PC-3 (cell line): ENCODE measurements at regions not wholly inside any gene's neighbourhood (a gene's known extent, or its start where the extent isn't known, plus 50 kb on each side); places are given as distances from the start of the nearest gene placed in this dataset.

Experiments used
- ATAC-seq: fragments of 200-7000 bp; cut with Tn5 transposase; 2 replicates; pipeline ENCODE4 v1.9.1; 2020; ENCODE audit warnings: mild to moderate bottlenecking, moderate library complexity
- BruUV-seq: library from RNA; stranded (reverse); fragments of 400-500 nt; replicated peaks from 2 replicates; lab custom pipeline; 2021; lab: Mats Ljungman, UMichigan
- CTCF ChIA-PET: fragments of 300-600 bp; sonication (Branson Sonifier 250); formaldehyde crosslinking; loops from one replicate; lab custom pipeline; 2022; ENCODE audit warnings: antibody characterized with exemption; lab: Charles Lee
- POLR2A ChIA-PET: fragments of 300-600 bp; sonication (Branson Sonifier 250); formaldehyde crosslinking; loops from one replicate; lab custom pipeline; 2022; ENCODE audit warnings: antibody characterized with exemption; ENCODE audit not compliant: unreplicated experiment; lab: Charles Lee
- DNase-seq: peaks from one replicate; pipeline ENCODE4 v3.0.0-alpha.2; 2015
- H2AFZ ChIP-seq: fragments of 300-600 bp; sonication (generic); 2 replicates; pipeline ENCODE4 v1.6.0; 2016; ENCODE audit warnings: antibody characterized with exemption, low read length
- H3F3A ChIP-seq: fragments of 300-600 bp; sonication (generic); one replicate; pipeline ENCODE4 v1.6.0; 2017; ENCODE audit warnings: antibody characterized with exemption, low read length, control low read depth, mild to moderate bottlenecking; ENCODE audit not compliant: unreplicated experiment
- H3K27ac ChIP-seq: fragments of 300-600 bp; sonication (generic); 2 replicates; pipeline ENCODE4 v1.5.1; 2016; ENCODE audit warnings: mild to moderate bottlenecking, low read length
- H3K27me3 ChIP-seq: fragments of 300-600 bp; sonication (generic); 2 replicates; pipeline ENCODE4 v1.6.1; 2016; ENCODE audit warnings: low read length, mixed read lengths
- H3K36me3 ChIP-seq: fragments of 300-600 bp; sonication (generic); 2 replicates; pipeline ENCODE4 v1.6.1; 2016; ENCODE audit warnings: low read depth, mixed run types, low read length, mixed read lengths
- H3K4me1 ChIP-seq: fragments of 300-600 bp; sonication (generic); 2 replicates; pipeline ENCODE4 v1.5.1; 2016; ENCODE audit warnings: low read length; ENCODE audit not compliant: insufficient read depth
- H3K4me2 ChIP-seq: fragments of 300-600 bp; sonication (generic); 2 replicates; pipeline ENCODE4 v1.6.0; 2016; ENCODE audit warnings: low read length
- H3K4me3 ChIP-seq: fragments of 300-600 bp; sonication (generic); 2 replicates; pipeline ENCODE4 v1.5.1; 2016; ENCODE audit warnings: mild to moderate bottlenecking, low read length, mixed read lengths
- H3K79me2 ChIP-seq: fragments of 300-600 bp; sonication (generic); 2 replicates; pipeline ENCODE4 v1.6.1; 2017; ENCODE audit warnings: low read length, mixed read lengths
- H3K9ac ChIP-seq: fragments of 300-600 bp; sonication (generic); 2 replicates; pipeline ENCODE4 v1.6.0; 2016; ENCODE audit warnings: mild to moderate bottlenecking, low read length
- H3K9me2 ChIP-seq: fragments of 300-600 bp; sonication (generic); replicated peaks from 2 replicates; pipeline ENCODE4 v1.6.1; 2016; ENCODE audit warnings: mixed run types, low read length, mixed read lengths
- H3K9me3 ChIP-seq: fragments of 300-600 bp; sonication (generic); 2 replicates; pipeline ENCODE4 v1.6.1; 2016; ENCODE audit warnings: low read length, mixed read lengths
- H4K20me1 ChIP-seq: fragments of 300-600 bp; sonication (generic); 2 replicates; pipeline ENCODE4 v1.6.1; 2016; ENCODE audit warnings: low read length, mixed read lengths
- CTCF ChIP-seq: fragments of 300-600 bp; sonication (generic); conservative IDR thresholded peaks from 2 replicates; pipeline ENCODE4 v1.5.1; 2017; ENCODE audit warnings: antibody characterized with exemption, low read depth, mild to moderate bottlenecking, low read length
- EZH2 ChIP-seq: fragments of 300-600 bp; sonication (generic); IDR thresholded peaks from one replicate; pipeline ENCODE4 v1.6.1; 2017; ENCODE audit warnings: antibody characterized with exemption, mild to moderate bottlenecking, low read length; ENCODE audit not compliant: unreplicated experiment
- EZH2phosphoT487 ChIP-seq: fragments of 300-600 bp; sonication (generic); IDR thresholded peaks from 2 replicates; pipeline ENCODE4 v1.6.1; 2018; ENCODE audit warnings: mild to moderate bottlenecking, antibody characterized with exemption, low read length, borderline replicate concordance
- intact Hi-C: fragments of 100-400 bp; cut with micrococcal nuclease; formaldehyde crosslinking; loops from 2 replicates; pipeline ENCODE4 v1.9.0; 2023

- CTCF ChIA-PET = no interaction called here
- no peak overlapping the region for H2AFZ ChIP-seq
- no TSS peak for BruUV-seq
- no peaks in the 10 kb centered on the region for H3K79me2 ChIP-seq
- H3K27ac ChIP-seq = no peak overlapping the region
- no peaks in the 10 kb centered on the region for H3K4me1 ChIP-seq
- H4K20me1 ChIP-seq = no peaks in the 10 kb centered on the region
- no peaks in the 10 kb centered on the region for H3K27me3 ChIP-seq
- H3K36me3 ChIP-seq = no peaks in the 10 kb centered on the region
- intact Hi-C loops = no loop called here
- no peak for TF ChIP-seq EZH2phosphoT487
- no peak for TF ChIP-seq EZH2
- no peak for TF ChIP-seq CTCF
- H3K9me3 ChIP-seq = no peaks in the 10 kb centered on the region
- no peak overlapping the region for H3K4me2 ChIP-seq
- no peak overlapping the region for H3K9ac ChIP-seq
- DNase-seq = peak; percentile 1
- POLR2A ChIA-PET = no interaction called here
- no peaks in the 10 kb centered on the region for H3F3A ChIP-seq
- H3K9me2 ChIP-seq = no peaks in the 10 kb centered on the region
- no peak for ATAC-seq
- no peak overlapping the region for H3K4me3 ChIP-seq
Observed at GRCh38 chr1:199646761-199647160, 380.7 kb upstream of the NR5A2 start.

DNA sequence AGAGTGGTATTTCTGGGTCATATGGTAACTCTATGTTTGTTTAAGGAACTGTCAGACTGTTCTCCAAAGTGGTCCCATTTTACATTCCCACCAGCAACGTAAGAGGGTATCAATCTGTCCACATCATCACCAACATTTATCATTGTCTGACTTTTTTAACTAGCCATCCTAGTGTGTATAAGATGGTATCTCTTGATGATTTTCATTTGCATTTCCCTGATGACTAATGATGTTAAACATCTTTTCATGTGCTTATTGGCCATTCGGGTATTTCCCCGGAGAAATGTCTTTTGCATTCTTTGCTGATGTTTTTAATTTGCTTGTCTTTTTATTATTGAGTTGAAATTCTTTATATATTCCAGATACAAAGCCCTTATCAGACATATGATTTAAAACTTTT lies 370.1 kb upstream of the NR5A2 start:
- Histone ChIP-seq H3K4me2 (no peak overlapping the region), H3K9me2 (no peaks in the 10 kb centered on the region), H3K4me1 (no peaks in the 10 kb centered on the region), H3K79me2 (no peaks in the 10 kb centered on the region), H3K4me3 (no peak overlapping the region), H4K20me1 (no peaks in the 10 kb centered on the region), H3K36me3 (no peaks in the 10 kb centered on the region), H3K9me3 (no peaks in the 10 kb centered on the region), H3K27me3 (peaks cover 13% of the 10 kb centered on the region), H3F3A (no peaks in the 10 kb centered on the region), H3K9ac (no peak overlapping the region), H3K27ac (no peak overlapping the region), H2AFZ (no peak overlapping the region)
- ATAC-seq (peak; percentile 42), DNase-seq (no peak)
- ChIA-PET POLR2A (no interaction called here), CTCF (no interaction called here)
- no TSS peak for BruUV-seq
- TF ChIP-seq EZH2phosphoT487 (no peak), EZH2 (no peak), CTCF (no peak)
- intact Hi-C loops = no loop called here

GRCh38 chr1:199660071-199660470 lies 367.4 kb upstream of the NR5A2 start:
- Histone ChIP-seq H3K9ac (no peak overlapping the region), H4K20me1 (no peaks in the 10 kb centered on the region), H3K27me3 (peaks cover 13% of the 10 kb centered on the region), H3K4me3 (no peak overlapping the region), H2AFZ (no peak overlapping the region), H3K27ac (no peak overlapping the region), H3K9me2 (no peaks in the 10 kb centered on the region), H3F3A (no peaks in the 10 kb centered on the region), H3K4me1 (no peaks in the 10 kb centered on the region), H3K4me2 (no peak overlapping the region), H3K9me3 (no peaks in the 10 kb centered on the region), H3K36me3 (no peaks in the 10 kb centered on the region), H3K79me2 (no peaks in the 10 kb centered on the region)
- CTCF ChIA-PET = no interaction called here
- TF ChIP-seq CTCF (no peak), EZH2phosphoT487 (no peak), EZH2 (no peak)
- ATAC-seq (no peak), DNase-seq (no peak)
- intact Hi-C loops = no loop called here
- POLR2A ChIA-PET = no interaction called here
- no TSS peak for BruUV-seq
